ENCODE measurements at regions not wholly inside any gene's neighbourhood (a gene's known extent, or its start where the extent isn't known, plus 50 kb on each side); places are given as distances from the start of the nearest gene placed in this dataset.

DNA sequence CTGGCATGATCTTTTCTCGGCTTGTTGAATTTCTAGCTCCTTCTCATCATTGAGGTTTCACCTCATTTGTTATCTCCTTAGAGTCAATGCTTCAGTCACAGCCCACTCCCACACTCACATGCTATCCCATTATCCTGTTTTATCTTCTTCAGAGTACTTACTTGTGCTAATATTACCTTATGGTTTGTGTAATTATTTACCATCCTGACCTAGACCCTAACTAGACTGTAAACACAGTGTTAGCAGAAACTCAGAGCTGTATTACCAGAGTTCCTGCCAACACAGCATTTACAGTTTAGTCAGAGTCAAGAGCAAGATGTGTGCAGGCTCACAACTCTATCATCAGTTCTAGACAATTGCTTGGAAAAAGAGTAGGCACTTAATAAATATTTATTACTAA lies 144.7 kb downstream of the OTOL1 start:
- ATAC-seq = no peak
- no peaks in the 10 kb centered on the region for H3K27me3 ChIP-seq (ENCODE audit: insufficient read depth, low read length)
- POLR2A ChIA-PET = no interaction called here

More for the DNA sequence above, 144.7 kb downstream of the OTOL1 start:
- Histone ChIP-seq H3K36me3 (ENCODE audit: control insufficient read depth in 1 of 2, insufficient read depth in 2 of 2, low read length in 2 of 2) (no peaks in the 10 kb centered on the region), H2AFZ (ENCODE audit: low read depth, low read length, poor library complexity, severe bottlenecking) (no peak overlapping the region), H3K4me2 (ENCODE audit: low read length) (no peak overlapping the region), H4K20me1 (ENCODE audit: insufficient read depth) (no peaks in the 10 kb centered on the region), H3K9me3 (ENCODE audit: control insufficient read depth in 1 of 2, insufficient read depth in 1 of 2, low read depth in 1 of 2, low read length in 2 of 2) (no peaks in the 10 kb centered on the region), H3K27ac (ENCODE audit: low read depth, low read length) (no peak overlapping the region), H3K4me1 (ENCODE audit: control insufficient read depth in 1 of 2, insufficient read depth in 2 of 2, low read length in 2 of 2) (no peaks in the 10 kb centered on the region), H3K9me2 (ENCODE audit: insufficient read depth) (no peaks in the 10 kb centered on the region), H3K4me3 (replicated peaks in 1 of 2; ENCODE audit: low read depth in 1 of 2, low read length in 2 of 2) (no peak overlapping the region), H3K79me2 (ENCODE audit: insufficient read depth, low read length) (no peaks in the 10 kb centered on the region), H3K9ac (ENCODE audit: low read length) (no peak overlapping the region)
- no peak for DNase-seq (ENCODE audit: low read depth, low spot score)
- ChIA-PET RAD21 (ENCODE audit: low non-redundant PET in 1 of 2, low total read pairs in 2 of 2, uncharacterized antibody in 2 of 2, unreplicated experiment in 2 of 2) (no interaction called here), CTCF (no interaction called here)
- TF ChIP-seq, protein P1, sequence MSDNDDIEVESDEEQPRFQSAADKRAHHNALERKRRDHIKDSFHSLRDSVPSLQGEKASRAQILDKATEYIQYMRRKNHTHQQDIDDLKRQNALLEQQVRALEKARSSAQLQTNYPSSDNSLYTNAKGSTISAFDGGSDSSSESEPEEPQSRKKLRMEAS (IDR thresholded peaks at IDR 0.05) = no peak
- TF ChIP-seq FOSL1 (IDR thresholded peaks at IDR 0.05; ENCODE audit: low read depth) (no peak), ZFX (IDR thresholded peaks at IDR 0.05) (no peak), CBX3 (IDR thresholded peaks at IDR 0.05; ENCODE audit: low read depth) (no peak), CEBPB (IDR thresholded peaks at IDR 0.05; ENCODE audit: low read depth) (no peak), SP1 (IDR thresholded peaks at IDR 0.05; ENCODE audit: low read depth) (no peak), RAD21 (IDR thresholded peaks at IDR 0.05; ENCODE audit: low read depth) (no peak), TCF7L2 (IDR thresholded peaks at IDR 0.05; ENCODE audit: borderline replicate concordance, extremely low read depth, insufficient read depth, insufficient read length) (no peak), SRF (IDR thresholded peaks at IDR 0.05; ENCODE audit: low read depth) (no peak), ZNF274 (IDR thresholded peaks at IDR 0.05; ENCODE audit: low read depth, low read length) (no peak), EZH2phosphoT487 (IDR thresholded peaks at IDR 0.05; ENCODE audit: borderline replicate concordance) (no peak), JUND (IDR thresholded peaks at IDR 0.05) (no peak)
- TF ChIP-seq, protein P2, sequence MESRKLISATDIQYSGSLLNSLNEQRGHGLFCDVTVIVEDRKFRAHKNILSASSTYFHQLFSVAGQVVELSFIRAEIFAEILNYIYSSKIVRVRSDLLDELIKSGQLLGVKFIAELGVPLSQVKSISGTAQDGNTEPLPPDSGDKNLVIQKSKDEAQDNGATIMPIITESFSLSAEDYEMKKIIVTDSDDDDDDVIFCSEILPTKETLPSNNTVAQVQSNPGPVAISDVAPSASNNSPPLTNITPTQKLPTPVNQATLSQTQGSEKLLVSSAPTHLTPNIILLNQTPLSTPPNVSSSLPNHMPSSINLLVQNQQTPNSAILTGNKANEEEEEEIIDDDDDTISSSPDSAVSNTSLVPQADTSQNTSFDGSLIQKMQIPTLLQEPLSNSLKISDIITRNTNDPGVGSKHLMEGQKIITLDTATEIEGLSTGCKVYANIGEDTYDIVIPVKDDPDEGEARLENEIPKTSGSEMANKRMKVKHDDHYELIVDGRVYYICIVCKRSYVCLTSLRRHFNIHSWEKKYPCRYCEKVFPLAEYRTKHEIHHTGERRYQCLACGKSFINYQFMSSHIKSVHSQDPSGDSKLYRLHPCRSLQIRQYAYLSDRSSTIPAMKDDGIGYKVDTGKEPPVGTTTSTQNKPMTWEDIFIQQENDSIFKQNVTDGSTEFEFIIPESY (IDR thresholded peaks at IDR 0.05; ENCODE audit: extremely low read depth, insufficient replicate concordance, low read length) = no peak
- TF ChIP-seq, protein P3, sequence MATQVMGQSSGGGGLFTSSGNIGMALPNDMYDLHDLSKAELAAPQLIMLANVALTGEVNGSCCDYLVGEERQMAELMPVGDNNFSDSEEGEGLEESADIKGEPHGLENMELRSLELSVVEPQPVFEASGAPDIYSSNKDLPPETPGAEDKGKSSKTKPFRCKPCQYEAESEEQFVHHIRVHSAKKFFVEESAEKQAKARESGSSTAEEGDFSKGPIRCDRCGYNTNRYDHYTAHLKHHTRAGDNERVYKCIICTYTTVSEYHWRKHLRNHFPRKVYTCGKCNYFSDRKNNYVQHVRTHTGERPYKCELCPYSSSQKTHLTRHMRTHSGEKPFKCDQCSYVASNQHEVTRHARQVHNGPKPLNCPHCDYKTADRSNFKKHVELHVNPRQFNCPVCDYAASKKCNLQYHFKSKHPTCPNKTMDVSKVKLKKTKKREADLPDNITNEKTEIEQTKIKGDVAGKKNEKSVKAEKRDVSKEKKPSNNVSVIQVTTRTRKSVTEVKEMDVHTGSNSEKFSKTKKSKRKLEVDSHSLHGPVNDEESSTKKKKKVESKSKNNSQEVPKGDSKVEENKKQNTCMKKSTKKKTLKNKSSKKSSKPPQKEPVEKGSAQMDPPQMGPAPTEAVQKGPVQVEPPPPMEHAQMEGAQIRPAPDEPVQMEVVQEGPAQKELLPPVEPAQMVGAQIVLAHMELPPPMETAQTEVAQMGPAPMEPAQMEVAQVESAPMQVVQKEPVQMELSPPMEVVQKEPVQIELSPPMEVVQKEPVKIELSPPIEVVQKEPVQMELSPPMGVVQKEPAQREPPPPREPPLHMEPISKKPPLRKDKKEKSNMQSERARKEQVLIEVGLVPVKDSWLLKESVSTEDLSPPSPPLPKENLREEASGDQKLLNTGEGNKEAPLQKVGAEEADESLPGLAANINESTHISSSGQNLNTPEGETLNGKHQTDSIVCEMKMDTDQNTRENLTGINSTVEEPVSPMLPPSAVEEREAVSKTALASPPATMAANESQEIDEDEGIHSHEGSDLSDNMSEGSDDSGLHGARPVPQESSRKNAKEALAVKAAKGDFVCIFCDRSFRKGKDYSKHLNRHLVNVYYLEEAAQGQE (IDR thresholded peaks at IDR 0.05; ENCODE audit: low read depth) = no peak
- TF ChIP-seq, protein P4, sequence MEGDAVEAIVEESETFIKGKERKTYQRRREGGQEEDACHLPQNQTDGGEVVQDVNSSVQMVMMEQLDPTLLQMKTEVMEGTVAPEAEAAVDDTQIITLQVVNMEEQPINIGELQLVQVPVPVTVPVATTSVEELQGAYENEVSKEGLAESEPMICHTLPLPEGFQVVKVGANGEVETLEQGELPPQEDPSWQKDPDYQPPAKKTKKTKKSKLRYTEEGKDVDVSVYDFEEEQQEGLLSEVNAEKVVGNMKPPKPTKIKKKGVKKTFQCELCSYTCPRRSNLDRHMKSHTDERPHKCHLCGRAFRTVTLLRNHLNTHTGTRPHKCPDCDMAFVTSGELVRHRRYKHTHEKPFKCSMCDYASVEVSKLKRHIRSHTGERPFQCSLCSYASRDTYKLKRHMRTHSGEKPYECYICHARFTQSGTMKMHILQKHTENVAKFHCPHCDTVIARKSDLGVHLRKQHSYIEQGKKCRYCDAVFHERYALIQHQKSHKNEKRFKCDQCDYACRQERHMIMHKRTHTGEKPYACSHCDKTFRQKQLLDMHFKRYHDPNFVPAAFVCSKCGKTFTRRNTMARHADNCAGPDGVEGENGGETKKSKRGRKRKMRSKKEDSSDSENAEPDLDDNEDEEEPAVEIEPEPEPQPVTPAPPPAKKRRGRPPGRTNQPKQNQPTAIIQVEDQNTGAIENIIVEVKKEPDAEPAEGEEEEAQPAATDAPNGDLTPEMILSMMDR (IDR thresholded peaks at IDR 0.05 in 2 of 3, conservative IDR thresholded peaks at IDR 0.05 in 1 of 3; ENCODE audit: borderline replicate concordance in 1 of 3, insufficient read depth in 1 of 3, low read depth in 2 of 3, low read length in 2 of 3) = no peak
- intact Hi-C loops (cut with micrococcal nuclease) = no loop called here
- no TSS peak for BruUV-seq (replicated peaks)

All from HCT116 (cell line).